Keratinocyte (primary cell): ENCODE measurements at regions not wholly inside any gene's neighbourhood (a gene's known extent, or its start where the extent isn't known, plus 50 kb on each side); places are given as distances from the start of the nearest gene placed in this dataset.

ENCODE experiments used
- DNase-seq: peaks from one replicate; pipeline ENCODE4 v3.0.0-alpha.2; 2011; ENCODE audit warnings: low read depth, missing footprints, low spot score
- FAIRE-seq: peaks from 2 replicates; lab custom pipeline; 2011; peaks lifted over from hg19 to GRCh38; lab: Jason Lieb, UNC
- H2AFZ ChIP-seq: 2 replicates; pipeline ENCODE4 v1.6.0; 2012; ENCODE audit warnings: low read length, control low read depth, inconsistent platforms; ENCODE audit not compliant: control insufficient read depth
- H3K27ac ChIP-seq: 2 replicates; pipeline ENCODE4 v1.5.1; 2011; ENCODE audit warnings: low read length; ENCODE audit not compliant: control insufficient read depth, insufficient read depth
- H3K27me3 ChIP-seq: 3 replicates; pipeline ENCODE4 v1.6.0; 2011; ENCODE audit warnings: low read length; ENCODE audit not compliant: control insufficient read depth, insufficient read depth; ENCODE audit errors: extremely low read depth
- H3K36me3 ChIP-seq, 2 experiments: 2 replicates in 1 of 2; 3 replicates in 1 of 2; pipeline ENCODE4 v1.5.1; 2011; ENCODE audit warnings: low read length in 2 of 2, mild to moderate bottlenecking in 1 of 2; ENCODE audit not compliant: control insufficient read depth in 2 of 2, insufficient read depth in 2 of 2; ENCODE audit errors: extremely low read depth in 1 of 2
- H3K4me1 ChIP-seq: 3 replicates; pipeline ENCODE4 v1.5.1; 2011; ENCODE audit warnings: low read length; ENCODE audit not compliant: control insufficient read depth, insufficient read depth; ENCODE audit errors: extremely low read depth
- H3K4me2 ChIP-seq: 3 replicates; pipeline ENCODE4 v1.6.0; 2011; ENCODE audit warnings: low read depth, low read length; ENCODE audit not compliant: control insufficient read depth, insufficient read depth; ENCODE audit errors: extremely low read depth
- H3K4me3 ChIP-seq, 3 experiments: fragments of 200-600 bp in 1 of 3; sonication (generic) in 1 of 3; 2 replicates in 2 of 3; 3 replicates in 1 of 3; pipeline ENCODE4 v1.5.1; 2011 to 2016; ENCODE audit warnings: low read length in 3 of 3, mild to moderate bottlenecking in 3 of 3, control low read depth in 2 of 3, inconsistent platforms in 1 of 3, low read depth in 1 of 3, mixed read lengths in 1 of 3, mixed run types in 1 of 3, moderate library complexity in 1 of 3; ENCODE audit not compliant: control insufficient read depth in 2 of 3, insufficient read depth in 2 of 3; ENCODE audit errors: extremely low read depth in 1 of 3
- H3K79me2 ChIP-seq: 2 replicates; pipeline ENCODE4 v1.6.0; 2012; ENCODE audit warnings: low read length; ENCODE audit not compliant: control insufficient read depth, insufficient read depth
- H3K9ac ChIP-seq: 3 replicates; pipeline ENCODE4 v1.6.0; 2011; ENCODE audit warnings: low read length; ENCODE audit not compliant: control insufficient read depth, insufficient read depth; ENCODE audit errors: extremely low read depth
- H3K9me1 ChIP-seq: 3 replicates; pipeline ENCODE4 v1.6.0; 2011; ENCODE audit warnings: low read length; ENCODE audit not compliant: control insufficient read depth, insufficient read depth; ENCODE audit errors: extremely low read depth
- H3K9me3 ChIP-seq: 2 replicates; pipeline ENCODE4 v1.5.1; 2012; ENCODE audit warnings: low read depth, low read length; ENCODE audit not compliant: control insufficient read depth
- H4K20me1 ChIP-seq: 3 replicates; pipeline ENCODE4 v1.6.0; 2011; ENCODE audit warnings: low read length; ENCODE audit not compliant: control insufficient read depth, insufficient read depth; ENCODE audit errors: extremely low read depth
- EZH2 ChIP-seq: IDR thresholded peaks from one replicate; pipeline ENCODE4 v1.6.1; 2012; ENCODE audit warnings: inconsistent platforms, mild to moderate bottlenecking, low read length, moderate library complexity
- dilution Hi-C: fragments of 300-500 bp; cut with MboI; formaldehyde crosslinking; loops from one replicate; pipeline ENCODE4 v1.7.0; 2020; ENCODE audit warnings: low sequenced_read_pairs; ENCODE audit not compliant: extremely low pct_ligation_motif_present
- TF ChIP-seq, protein P1 (sequence below), 3 experiments: IDR thresholded peaks in 1 of 3; conservative IDR thresholded peaks in 1 of 3; optimal IDR thresholded peaks in 1 of 3; 2 replicates in 2 of 3; 3 replicates in 1 of 3; pipeline versions ENCODE3 to v1.5.1; 2011; ENCODE audit warnings: low read length in 3 of 3, mild to moderate bottlenecking in 3 of 3, moderate library complexity in 2 of 3, control low read depth in 1 of 3, inconsistent platforms in 1 of 3; ENCODE audit not compliant: insufficient read depth in 2 of 3; ENCODE audit errors: extremely low read depth in 1 of 3

DNA sequence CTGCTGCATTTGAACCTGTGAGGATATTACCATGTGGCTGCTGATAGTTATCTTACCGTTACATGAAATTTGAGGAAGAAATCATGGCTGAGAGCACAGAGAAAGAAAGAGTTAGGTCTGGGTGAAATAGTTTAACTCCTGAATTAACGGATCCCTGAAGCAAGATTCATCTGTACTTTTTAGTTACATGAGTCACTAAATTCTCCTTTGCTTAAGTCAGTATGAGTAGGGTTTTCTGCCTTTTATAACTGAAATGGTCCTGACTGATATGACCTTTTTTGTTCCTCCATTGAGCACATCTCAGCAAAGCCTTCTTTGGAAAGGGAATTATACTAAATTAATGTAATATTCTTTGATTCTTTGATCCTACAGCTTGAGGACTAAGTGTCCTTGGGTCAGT is 333.3 kb upstream of the ZFP64 start:
- H3K9ac ChIP-seq: no peak overlapping the region
- H3K27ac ChIP-seq: no peak overlapping the region
- no peak overlapping the region for H3K4me3 ChIP-seq
- DNase-seq (no peak), FAIRE-seq (no peak)
- no peaks in the 10 kb centered on the region for H3K27me3 ChIP-seq
- no peaks in the 10 kb centered on the region for H3K4me1 ChIP-seq
- H3K9me3 ChIP-seq: no peaks in the 10 kb centered on the region
- no peak overlapping the region for H3K4me2 ChIP-seq
- H4K20me1 ChIP-seq: no peaks in the 10 kb centered on the region
- H2AFZ ChIP-seq: no peak overlapping the region
- TF ChIP-seq, protein P1, sequence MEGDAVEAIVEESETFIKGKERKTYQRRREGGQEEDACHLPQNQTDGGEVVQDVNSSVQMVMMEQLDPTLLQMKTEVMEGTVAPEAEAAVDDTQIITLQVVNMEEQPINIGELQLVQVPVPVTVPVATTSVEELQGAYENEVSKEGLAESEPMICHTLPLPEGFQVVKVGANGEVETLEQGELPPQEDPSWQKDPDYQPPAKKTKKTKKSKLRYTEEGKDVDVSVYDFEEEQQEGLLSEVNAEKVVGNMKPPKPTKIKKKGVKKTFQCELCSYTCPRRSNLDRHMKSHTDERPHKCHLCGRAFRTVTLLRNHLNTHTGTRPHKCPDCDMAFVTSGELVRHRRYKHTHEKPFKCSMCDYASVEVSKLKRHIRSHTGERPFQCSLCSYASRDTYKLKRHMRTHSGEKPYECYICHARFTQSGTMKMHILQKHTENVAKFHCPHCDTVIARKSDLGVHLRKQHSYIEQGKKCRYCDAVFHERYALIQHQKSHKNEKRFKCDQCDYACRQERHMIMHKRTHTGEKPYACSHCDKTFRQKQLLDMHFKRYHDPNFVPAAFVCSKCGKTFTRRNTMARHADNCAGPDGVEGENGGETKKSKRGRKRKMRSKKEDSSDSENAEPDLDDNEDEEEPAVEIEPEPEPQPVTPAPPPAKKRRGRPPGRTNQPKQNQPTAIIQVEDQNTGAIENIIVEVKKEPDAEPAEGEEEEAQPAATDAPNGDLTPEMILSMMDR (optimal IDR thresholded peaks at IDR 0.05 in 1 of 3, IDR thresholded peaks at IDR 0.05 in 1 of 3, conservative IDR thresholded peaks at IDR 0.05 in 1 of 3; ENCODE audit: extremely low read depth in 1 of 3, insufficient read depth in 2 of 3, low read length in 3 of 3): no peak
- TF ChIP-seq EZH2: no peak
- H3K79me2 ChIP-seq: no peaks in the 10 kb centered on the region
- no peaks in the 10 kb centered on the region for H3K9me1 ChIP-seq
- no peaks in the 10 kb centered on the region for H3K36me3 ChIP-seq
- dilution Hi-C loops: no loop called here

DNA sequence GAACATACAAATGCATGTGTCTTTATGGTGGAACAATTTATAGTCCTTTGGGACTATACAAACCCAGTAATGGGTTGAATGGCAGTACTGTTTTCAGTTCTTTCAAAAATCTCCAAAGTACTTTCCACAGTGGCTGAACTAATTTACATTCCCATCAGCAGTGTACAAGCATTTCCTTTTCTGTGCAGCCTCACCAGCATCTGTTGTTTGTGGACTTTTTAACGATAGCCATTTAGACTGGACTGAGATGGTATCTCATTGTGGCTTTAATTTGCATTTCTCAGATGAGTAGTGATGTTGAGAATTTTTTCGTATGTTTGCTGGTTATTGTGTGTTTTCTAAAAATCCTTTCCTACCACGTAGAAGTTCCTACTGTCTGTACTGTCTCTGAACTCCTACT is 327.2 kb upstream of the ZFP64 start:
- Histone ChIP-seq H3K27ac (no peak overlapping the region), H3K4me1 (no peaks in the 10 kb centered on the region), H3K9ac (no peak overlapping the region), H3K9me3 (no peaks in the 10 kb centered on the region), H2AFZ (no peak overlapping the region), H3K36me3 (no peaks in the 10 kb centered on the region), H4K20me1 (no peaks in the 10 kb centered on the region), H3K9me1 (no peaks in the 10 kb centered on the region), H3K4me2 (no peak overlapping the region), H3K79me2 (no peaks in the 10 kb centered on the region), H3K27me3 (no peaks in the 10 kb centered on the region), H3K4me3 (no peak overlapping the region)
- FAIRE-seq: no peak
- TF ChIP-seq, protein P1 (optimal IDR thresholded peaks at IDR 0.05 in 1 of 3, IDR thresholded peaks at IDR 0.05 in 1 of 3, conservative IDR thresholded peaks at IDR 0.05 in 1 of 3; ENCODE audit: extremely low read depth in 1 of 3, insufficient read depth in 2 of 3, low read length in 3 of 3): no peak
- no peak for TF ChIP-seq EZH2
- dilution Hi-C loops: no loop called here
- DNase-seq: no peak
